OCI-LY7 (cell line): ENCODE measurements at regions not wholly inside any gene's neighbourhood (a gene's known extent, or its start where the extent isn't known, plus 50 kb on each side); places are given as distances from the start of the nearest gene placed in this dataset.

Experiments used
- BruUV-seq: library from RNA; stranded (reverse); fragments of 400-500 nt; replicated peaks from 2 replicates; lab custom pipeline; 2021; lab: Mats Ljungman, UMichigan
- CTCF ChIA-PET: fragments of 300-600 bp; sonication (Branson Sonifier 250); formaldehyde crosslinking; loops from one replicate; lab custom pipeline; 2022; ENCODE audit warnings: antibody characterized with exemption; ENCODE audit not compliant: unreplicated experiment; lab: Charles Lee
- POLR2A ChIA-PET: fragments of 300-600 bp; sonication (Branson Sonifier 250); formaldehyde crosslinking; loops from one replicate; lab custom pipeline; 2022; ENCODE audit warnings: antibody characterized with exemption; lab: Charles Lee
- DNase-seq: peaks from one replicate; pipeline ENCODE4 v3.0.0-alpha.2; 2015; ENCODE audit warnings: low spot score
- H2AFZ ChIP-seq: fragments of 200-600 bp; sonication (generic), shearing (Covaris generic); 2 replicates; pipeline ENCODE4 v1.6.1; 2014; ENCODE audit warnings: mild to moderate bottlenecking, antibody characterized with exemption, low read length, moderate library complexity
- H3K27ac ChIP-seq: fragments of 200-600 bp; sonication (generic); 2 replicates; pipeline ENCODE4 v1.5.1; 2014; ENCODE audit warnings: mixed run types, low read depth, mild to moderate bottlenecking, moderate library complexity, low read length, inconsistent platforms; ENCODE audit not compliant: poor library complexity, severe bottlenecking
- H3K36me3 ChIP-seq: fragments of 200-600 bp; sonication (generic); 2 replicates; pipeline ENCODE4 v1.6.1; 2014; ENCODE audit warnings: mild to moderate bottlenecking, antibody characterized with exemption, low read length, moderate library complexity, mixed read lengths; ENCODE audit not compliant: insufficient read depth
- H3K4me1 ChIP-seq: fragments of 200-600 bp; sonication (generic); 2 replicates; pipeline ENCODE4 v1.5.1; 2014; ENCODE audit warnings: mild to moderate bottlenecking, low read length; ENCODE audit not compliant: insufficient read depth, poor library complexity, severe bottlenecking
- H3K4me2 ChIP-seq: fragments of 200-600 bp; sonication (generic); 2 replicates; pipeline ENCODE4 v1.6.1; 2014; ENCODE audit warnings: mild to moderate bottlenecking, low read length
- H3K4me3 ChIP-seq: fragments of 200-600 bp; sonication (generic); 2 replicates; pipeline ENCODE4 v1.5.1; 2014; ENCODE audit warnings: mild to moderate bottlenecking, low read depth, low read length; ENCODE audit not compliant: poor library complexity, severe bottlenecking
- H3K79me2 ChIP-seq: fragments of 200-600 bp; sonication (generic); 2 replicates; pipeline ENCODE4 v1.6.1; 2016; ENCODE audit warnings: low read depth, mild to moderate bottlenecking, low read length, moderate library complexity, mixed read lengths; ENCODE audit not compliant: insufficient read depth
- H3K9me2 ChIP-seq: fragments of 200-600 bp; sonication (generic); 2 replicates; pipeline ENCODE4 v1.6.1; 2016; ENCODE audit warnings: mild to moderate bottlenecking, low read length, mixed read lengths; ENCODE audit not compliant: insufficient read depth
- H3K9me3 ChIP-seq: fragments of 200-600 bp; sonication (generic); 2 replicates; pipeline ENCODE4 v1.6.1; 2014; ENCODE audit warnings: mild to moderate bottlenecking, mixed run types, low read length, mixed read lengths
- H4K20me1 ChIP-seq: fragments of 200-600 bp; sonication (generic); 2 replicates; pipeline ENCODE4 v1.6.1; 2014; ENCODE audit warnings: mild to moderate bottlenecking, antibody characterized with exemption, low read length, moderate library complexity, mixed read lengths; ENCODE audit not compliant: insufficient read depth
- CTCF ChIP-seq: fragments of 200-600 bp; sonication (generic); conservative IDR thresholded peaks from 2 replicates; pipeline ENCODE4 v1.5.1; 2014; ENCODE audit warnings: mild to moderate bottlenecking, antibody characterized with exemption, low read length, moderate library complexity, mixed read lengths
- EZH2phosphoT487 ChIP-seq: fragments of 200-600 bp; sonication (generic); IDR thresholded peaks from 2 replicates; pipeline ENCODE4 v1.6.1; 2018; ENCODE audit warnings: low read depth, borderline replicate concordance, mild to moderate bottlenecking, mixed run types, antibody characterized with exemption, low read length, moderate library complexity, mixed read lengths
- intact Hi-C: fragments of 100-400 bp; cut with micrococcal nuclease; formaldehyde crosslinking; loops from one replicate; pipeline ENCODE4 v1.10.0; 2022; ENCODE audit not compliant: unreplicated experiment

DNA sequence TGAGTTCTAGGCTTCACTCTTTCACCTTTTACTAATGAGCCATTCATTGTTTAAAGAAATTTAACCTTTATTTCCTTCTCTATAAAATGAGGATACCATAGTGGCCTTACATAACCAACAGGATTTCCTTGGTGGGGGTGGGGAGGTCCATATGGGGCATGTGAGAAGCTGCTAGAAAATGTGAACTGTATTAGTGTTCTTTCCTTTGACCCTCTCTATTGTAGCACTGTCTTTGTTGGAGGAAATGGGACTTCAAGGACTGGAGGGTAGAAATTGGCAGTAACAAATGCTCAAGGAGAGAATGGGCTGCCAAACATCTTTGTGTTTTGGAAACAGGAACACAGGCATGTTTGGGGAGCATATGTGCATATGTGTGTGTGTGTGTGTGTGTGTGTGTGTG lies 468.7 kb upstream of the ZEB2 start:
- Histone ChIP-seq H3K4me3 (no peak overlapping the region), H3K4me2 (no peak overlapping the region), H2AFZ (no peak overlapping the region), H3K4me1 (no peaks in the 10 kb centered on the region), H4K20me1 (no peaks in the 10 kb centered on the region), H3K27ac (no peak overlapping the region), H3K9me2 (no peaks in the 10 kb centered on the region), H3K36me3 (no peaks in the 10 kb centered on the region), H3K79me2 (no peaks in the 10 kb centered on the region), H3K9me3 (no peaks in the 10 kb centered on the region)
- ChIA-PET CTCF (no interaction called here), POLR2A (no interaction called here)
- intact Hi-C loops, result no loop called here
- TF ChIP-seq EZH2phosphoT487 (no peak), CTCF (no peak)
- BruUV-seq, result no TSS peak
- DNase-seq, result no peak

DNA sequence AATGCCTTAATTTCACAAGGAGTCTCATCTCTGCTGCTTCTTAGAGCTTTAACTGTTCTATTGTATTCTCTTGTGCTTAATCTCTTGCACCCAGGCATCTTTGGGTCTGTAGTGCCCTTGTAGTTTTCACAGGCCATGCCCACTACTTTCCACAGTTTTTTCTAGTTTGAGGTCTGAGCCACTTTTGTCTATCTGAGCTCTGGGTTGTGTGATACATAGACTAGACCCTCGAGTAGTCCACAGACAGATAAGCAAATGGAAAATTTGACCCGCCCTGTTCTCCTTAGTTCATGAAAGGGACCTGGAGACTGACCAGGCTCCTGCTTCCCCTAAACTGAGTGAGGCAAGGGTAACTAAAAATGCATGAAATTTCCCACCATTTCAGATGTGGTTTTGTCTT lies 466.8 kb upstream of the ZEB2 start:
- no peaks in the 10 kb centered on the region for H3K4me1 ChIP-seq
- no peaks in the 10 kb centered on the region for H4K20me1 ChIP-seq
- no peak overlapping the region for H2AFZ ChIP-seq
- no peaks in the 10 kb centered on the region for H3K9me3 ChIP-seq
- TF ChIP-seq EZH2phosphoT487, result no peak
- no peaks in the 10 kb centered on the region for H3K36me3 ChIP-seq
- no TSS peak for BruUV-seq
- H3K79me2 ChIP-seq, result no peaks in the 10 kb centered on the region
- CTCF ChIA-PET, result no interaction called here
- POLR2A ChIA-PET, result interaction anchor here (0.7 kb wide), 2 partner anchors 94 to 128 kb away, joined by 3 read pairs; no protein-coding TSS in a partner anchor
- intact Hi-C loops, result no loop called here
- no peak overlapping the region for H3K4me2 ChIP-seq
- DNase-seq, result no peak
- no peaks in the 10 kb centered on the region for H3K9me2 ChIP-seq
- H3K27ac ChIP-seq, result no peak overlapping the region
- no peak overlapping the region for H3K4me3 ChIP-seq

DNA sequence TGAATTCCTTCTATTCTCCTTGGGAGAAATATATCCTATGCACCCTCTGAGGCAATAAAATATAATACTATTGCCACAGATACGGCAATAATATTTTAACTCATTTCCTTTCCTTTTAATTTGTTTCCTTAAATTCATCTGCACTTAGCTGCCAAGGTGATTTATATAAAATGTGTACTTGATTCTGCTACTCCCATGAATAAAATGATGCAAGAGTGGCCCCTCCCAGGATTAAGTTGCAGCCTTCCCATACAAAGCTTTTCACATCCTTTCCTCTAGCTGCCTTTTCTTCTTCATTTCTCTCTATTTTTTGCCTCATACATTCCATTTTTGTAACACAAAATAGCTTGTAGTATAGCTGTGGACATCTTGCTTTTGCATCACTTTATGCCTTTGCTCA lies 464.1 kb upstream of the ZEB2 start:
- no peak overlapping the region for H3K4me2 ChIP-seq
- H2AFZ ChIP-seq, result no peak overlapping the region
- H3K9me3 ChIP-seq, result no peaks in the 10 kb centered on the region
- H3K9me2 ChIP-seq, result no peaks in the 10 kb centered on the region
- intact Hi-C loops, result no loop called here
- TF ChIP-seq CTCF (no peak), EZH2phosphoT487 (no peak)
- no peak overlapping the region for H3K27ac ChIP-seq
- no peaks in the 10 kb centered on the region for H3K4me1 ChIP-seq
- H4K20me1 ChIP-seq, result no peaks in the 10 kb centered on the region
- ChIA-PET CTCF (no interaction called here), POLR2A (interaction anchor here (0.7 kb wide), 1 partner anchor 844 kb away, joined by 3 read pairs; no protein-coding TSS in a partner anchor)
- H3K36me3 ChIP-seq, result no peaks in the 10 kb centered on the region
- no peak for DNase-seq
- no TSS peak for BruUV-seq
- no peaks in the 10 kb centered on the region for H3K79me2 ChIP-seq
- H3K4me3 ChIP-seq, result no peak overlapping the region
